ENCODE measurements at regions not wholly inside any gene's neighbourhood (a gene's known extent, or its start where the extent isn't known, plus 50 kb on each side); places are given as distances from the start of the nearest gene placed in this dataset.

GRCh38 chr15:36108541-36108940 lies 470.9 kb upstream of the CDIN1 start:
- TF ChIP-seq NPAS2 (CRISPR knock-in tag; IDR thresholded peaks at IDR 0.05; ENCODE audit: borderline replicate concordance) (no peak), FOXS1 (CRISPR knock-in tag; IDR thresholded peaks at IDR 0.05) (no peak), PHF8 (IDR thresholded peaks at IDR 0.05; ENCODE audit: borderline replicate concordance, low read depth) (no peak)
- TF ChIP-seq, protein P1, sequence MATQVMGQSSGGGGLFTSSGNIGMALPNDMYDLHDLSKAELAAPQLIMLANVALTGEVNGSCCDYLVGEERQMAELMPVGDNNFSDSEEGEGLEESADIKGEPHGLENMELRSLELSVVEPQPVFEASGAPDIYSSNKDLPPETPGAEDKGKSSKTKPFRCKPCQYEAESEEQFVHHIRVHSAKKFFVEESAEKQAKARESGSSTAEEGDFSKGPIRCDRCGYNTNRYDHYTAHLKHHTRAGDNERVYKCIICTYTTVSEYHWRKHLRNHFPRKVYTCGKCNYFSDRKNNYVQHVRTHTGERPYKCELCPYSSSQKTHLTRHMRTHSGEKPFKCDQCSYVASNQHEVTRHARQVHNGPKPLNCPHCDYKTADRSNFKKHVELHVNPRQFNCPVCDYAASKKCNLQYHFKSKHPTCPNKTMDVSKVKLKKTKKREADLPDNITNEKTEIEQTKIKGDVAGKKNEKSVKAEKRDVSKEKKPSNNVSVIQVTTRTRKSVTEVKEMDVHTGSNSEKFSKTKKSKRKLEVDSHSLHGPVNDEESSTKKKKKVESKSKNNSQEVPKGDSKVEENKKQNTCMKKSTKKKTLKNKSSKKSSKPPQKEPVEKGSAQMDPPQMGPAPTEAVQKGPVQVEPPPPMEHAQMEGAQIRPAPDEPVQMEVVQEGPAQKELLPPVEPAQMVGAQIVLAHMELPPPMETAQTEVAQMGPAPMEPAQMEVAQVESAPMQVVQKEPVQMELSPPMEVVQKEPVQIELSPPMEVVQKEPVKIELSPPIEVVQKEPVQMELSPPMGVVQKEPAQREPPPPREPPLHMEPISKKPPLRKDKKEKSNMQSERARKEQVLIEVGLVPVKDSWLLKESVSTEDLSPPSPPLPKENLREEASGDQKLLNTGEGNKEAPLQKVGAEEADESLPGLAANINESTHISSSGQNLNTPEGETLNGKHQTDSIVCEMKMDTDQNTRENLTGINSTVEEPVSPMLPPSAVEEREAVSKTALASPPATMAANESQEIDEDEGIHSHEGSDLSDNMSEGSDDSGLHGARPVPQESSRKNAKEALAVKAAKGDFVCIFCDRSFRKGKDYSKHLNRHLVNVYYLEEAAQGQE (IDR thresholded peaks at IDR 0.05) = no peak
